ENCODE measurements at regions not wholly inside any gene's neighbourhood (a gene's known extent, or its start where the extent isn't known, plus 50 kb on each side); places are given as distances from the start of the nearest gene placed in this dataset.

DNA sequence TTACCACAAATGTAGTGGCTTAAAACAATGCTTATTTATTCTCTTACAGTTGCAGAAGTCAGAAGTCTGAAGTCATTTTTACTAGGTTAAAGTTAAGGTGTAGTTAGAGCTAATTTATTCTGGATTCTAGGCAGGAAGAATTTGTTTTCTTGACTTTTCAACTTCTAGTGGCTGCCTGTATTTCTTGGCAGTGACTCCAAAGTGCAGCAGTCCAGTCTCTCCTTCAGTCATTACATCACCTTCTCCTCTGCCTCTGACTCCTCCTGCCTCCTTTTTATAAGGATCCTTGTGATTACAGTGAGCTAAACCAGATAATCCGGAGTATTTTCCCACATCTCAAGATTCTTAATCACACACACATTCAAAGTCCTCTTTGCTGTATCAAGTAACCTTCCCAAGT lies 581.4 kb downstream of the KCNA4 start:
- H3K9me3 ChIP-seq (ENCODE audit: insufficient read depth, low read depth, low read length), result no peaks in the 10 kb centered on the region
- no peaks in the 10 kb centered on the region for H3K4me1 ChIP-seq (ENCODE audit: insufficient read depth, low read length, poor library complexity, severe bottlenecking)
- H3K4me3 ChIP-seq (ENCODE audit: low read length, poor library complexity, severe bottlenecking), result no peak overlapping the region
- no peaks in the 10 kb centered on the region for H3K36me3 ChIP-seq (ENCODE audit: insufficient read depth, low read length)
- no peaks in the 10 kb centered on the region for H3K9me2 ChIP-seq (replicated peaks; ENCODE audit: low read depth, low read length)
- TF ChIP-seq EZH2phosphoT487 (IDR thresholded peaks at IDR 0.05; ENCODE audit: borderline replicate concordance), result no peak
- TF ChIP-seq, protein P1, sequence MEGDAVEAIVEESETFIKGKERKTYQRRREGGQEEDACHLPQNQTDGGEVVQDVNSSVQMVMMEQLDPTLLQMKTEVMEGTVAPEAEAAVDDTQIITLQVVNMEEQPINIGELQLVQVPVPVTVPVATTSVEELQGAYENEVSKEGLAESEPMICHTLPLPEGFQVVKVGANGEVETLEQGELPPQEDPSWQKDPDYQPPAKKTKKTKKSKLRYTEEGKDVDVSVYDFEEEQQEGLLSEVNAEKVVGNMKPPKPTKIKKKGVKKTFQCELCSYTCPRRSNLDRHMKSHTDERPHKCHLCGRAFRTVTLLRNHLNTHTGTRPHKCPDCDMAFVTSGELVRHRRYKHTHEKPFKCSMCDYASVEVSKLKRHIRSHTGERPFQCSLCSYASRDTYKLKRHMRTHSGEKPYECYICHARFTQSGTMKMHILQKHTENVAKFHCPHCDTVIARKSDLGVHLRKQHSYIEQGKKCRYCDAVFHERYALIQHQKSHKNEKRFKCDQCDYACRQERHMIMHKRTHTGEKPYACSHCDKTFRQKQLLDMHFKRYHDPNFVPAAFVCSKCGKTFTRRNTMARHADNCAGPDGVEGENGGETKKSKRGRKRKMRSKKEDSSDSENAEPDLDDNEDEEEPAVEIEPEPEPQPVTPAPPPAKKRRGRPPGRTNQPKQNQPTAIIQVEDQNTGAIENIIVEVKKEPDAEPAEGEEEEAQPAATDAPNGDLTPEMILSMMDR (conservative IDR thresholded peaks at IDR 0.05; ENCODE audit: low read length), result no peak
- no peaks in the 10 kb centered on the region for H4K20me1 ChIP-seq (ENCODE audit: insufficient read depth, low read length, poor library complexity, severe bottlenecking)
- no peak overlapping the region for H3K4me2 ChIP-seq (ENCODE audit: low read depth, low read length, poor library complexity, severe bottlenecking)
- H3K9ac ChIP-seq (ENCODE audit: low read depth, low read length, poor library complexity, severe bottlenecking), result no peak overlapping the region
- H3F3A ChIP-seq (ENCODE audit: low read depth), result no peaks in the 10 kb centered on the region
- H3K79me2 ChIP-seq (ENCODE audit: insufficient read depth, low read length), result no peaks in the 10 kb centered on the region
- H3K27me3 ChIP-seq (ENCODE audit: insufficient read depth, low read length, poor library complexity, severe bottlenecking), result no peaks in the 10 kb centered on the region
- H2AFZ ChIP-seq (ENCODE audit: low read length), result no peak overlapping the region

DNA sequence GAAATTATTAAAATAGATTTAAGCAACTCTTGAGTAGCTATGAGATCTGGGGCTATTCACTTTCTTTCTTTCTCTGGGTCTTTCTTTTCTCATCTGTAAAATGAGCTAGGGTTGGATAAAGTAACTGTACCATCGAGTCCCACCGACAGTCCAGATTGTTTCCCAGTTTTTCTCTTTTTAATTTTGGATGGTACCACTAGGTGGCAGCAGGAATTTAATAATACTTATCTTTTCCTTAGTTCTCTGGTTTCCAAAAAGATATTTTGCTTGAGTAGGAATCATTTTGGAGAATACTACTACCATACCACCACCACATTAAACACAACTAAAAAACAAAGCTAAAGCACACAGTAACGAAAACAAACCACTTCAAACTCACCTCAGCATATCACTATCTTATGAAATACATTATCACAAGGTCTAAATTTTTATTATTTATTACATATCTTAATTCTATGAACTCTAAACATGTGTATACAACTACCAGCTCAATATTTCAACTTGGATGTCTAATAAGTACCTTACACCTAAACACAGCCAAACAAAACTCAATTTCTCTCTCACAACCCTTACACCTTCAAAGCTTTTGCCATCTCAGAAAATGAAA lies 584.0 kb downstream of the KCNA4 start:
- Histone ChIP-seq H3K79me2 (ENCODE audit: insufficient read depth, low read length) (no peaks in the 10 kb centered on the region), H3K4me1 (ENCODE audit: insufficient read depth, low read length, poor library complexity, severe bottlenecking) (no peaks in the 10 kb centered on the region), H3K27me3 (ENCODE audit: insufficient read depth, low read length, poor library complexity, severe bottlenecking) (no peaks in the 10 kb centered on the region), H3K9me2 (replicated peaks; ENCODE audit: low read depth, low read length) (no peaks in the 10 kb centered on the region), H3K36me3 (ENCODE audit: insufficient read depth, low read length) (no peaks in the 10 kb centered on the region), H2AFZ (ENCODE audit: low read length) (no peak overlapping the region), H4K20me1 (ENCODE audit: insufficient read depth, low read length, poor library complexity, severe bottlenecking) (no peaks in the 10 kb centered on the region), H3K9ac (ENCODE audit: low read depth, low read length, poor library complexity, severe bottlenecking) (no peak overlapping the region), H3K4me2 (ENCODE audit: low read depth, low read length, poor library complexity, severe bottlenecking) (no peak overlapping the region), H3F3A (ENCODE audit: low read depth) (no peaks in the 10 kb centered on the region), H3K4me3 (ENCODE audit: low read length, poor library complexity, severe bottlenecking) (no peak overlapping the region), H3K9me3 (ENCODE audit: insufficient read depth, low read depth, low read length) (no peaks in the 10 kb centered on the region)
- TF ChIP-seq, protein P1 (conservative IDR thresholded peaks at IDR 0.05; ENCODE audit: low read length), result peak; percentile 82
- TF ChIP-seq EZH2phosphoT487 (IDR thresholded peaks at IDR 0.05; ENCODE audit: borderline replicate concordance), result no peak

DNA sequence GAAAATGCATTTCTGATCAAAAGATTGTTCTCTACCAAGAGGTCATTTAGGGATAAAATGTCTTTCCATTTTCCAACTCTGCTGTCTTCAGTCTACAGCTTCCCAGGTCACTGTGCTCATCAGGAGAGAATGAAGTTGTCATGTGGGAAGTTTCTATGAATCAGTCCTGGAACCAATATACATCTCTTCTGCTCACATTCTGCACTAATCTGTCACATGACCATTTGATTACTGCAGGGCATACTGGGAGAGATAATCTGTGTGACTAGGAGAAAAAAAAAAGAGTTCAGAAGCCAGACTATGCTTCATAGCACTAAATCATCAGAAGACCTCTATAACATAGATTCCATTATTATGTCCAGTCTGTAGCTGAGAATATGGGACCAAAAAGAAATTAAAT lies 611.5 kb downstream of the KCNA4 start:
- H3K36me3 ChIP-seq (ENCODE audit: insufficient read depth, low read length), result no peaks in the 10 kb centered on the region
- no peak overlapping the region for H3K4me2 ChIP-seq (ENCODE audit: low read depth, low read length, poor library complexity, severe bottlenecking)
- H3F3A ChIP-seq (ENCODE audit: low read depth), result no peaks in the 10 kb centered on the region
- no peak overlapping the region for H2AFZ ChIP-seq (ENCODE audit: low read length)
- no peak overlapping the region for H3K4me3 ChIP-seq (ENCODE audit: low read length, poor library complexity, severe bottlenecking)
- H3K9me3 ChIP-seq (ENCODE audit: insufficient read depth, low read depth, low read length), result no peaks in the 10 kb centered on the region
- H3K9ac ChIP-seq (ENCODE audit: low read depth, low read length, poor library complexity, severe bottlenecking), result no peak overlapping the region
- H3K27me3 ChIP-seq (ENCODE audit: insufficient read depth, low read length, poor library complexity, severe bottlenecking), result no peaks in the 10 kb centered on the region
- no peaks in the 10 kb centered on the region for H4K20me1 ChIP-seq (ENCODE audit: insufficient read depth, low read length, poor library complexity, severe bottlenecking)
- no peaks in the 10 kb centered on the region for H3K79me2 ChIP-seq (ENCODE audit: insufficient read depth, low read length)
- H3K4me1 ChIP-seq (ENCODE audit: insufficient read depth, low read length, poor library complexity, severe bottlenecking), result no peaks in the 10 kb centered on the region
- TF ChIP-seq, protein P1 (conservative IDR thresholded peaks at IDR 0.05; ENCODE audit: low read length), result no peak
- TF ChIP-seq EZH2phosphoT487 (IDR thresholded peaks at IDR 0.05; ENCODE audit: borderline replicate concordance), result no peak
- H3K9me2 ChIP-seq (replicated peaks; ENCODE audit: low read depth, low read length), result no peaks in the 10 kb centered on the region

All from Loucy (cell line).